Testis (tissue), 2 donors: ENCODE measurements at regions not wholly inside any gene's neighbourhood (a gene's known extent, or its start where the extent isn't known, plus 50 kb on each side); places are given as distances from the start of the nearest gene placed in this dataset.

ENCODE experiments used
- DNase-seq: peaks from one replicate; pipeline ENCODE4 v3.0.0-alpha.2; 2019
- H3K27ac ChIP-seq, 2 donors: fragments of 200-600 bp; sonication (generic); one replicate each; pipeline ENCODE4 v1.5.1; 2019
- H3K27me3 ChIP-seq: fragments of 200-600 bp; sonication (generic); one replicate; pipeline ENCODE4 v1.5.1; 2019
- H3K36me3 ChIP-seq: fragments of 200-600 bp; sonication (generic); one replicate; pipeline ENCODE4 v1.5.1; 2017; ENCODE audit warnings: low read depth; ENCODE audit errors: missing control alignments
- H3K4me1 ChIP-seq: fragments of 200-600 bp; sonication (generic); one replicate; pipeline ENCODE4 v1.5.1; 2019
- H3K4me3 ChIP-seq, 2 donors: fragments of 200-600 bp; sonication (generic); one replicate each; pipeline ENCODE4 v1.5.1; 2017 to 2019
- H3K9me3 ChIP-seq: fragments of 200-600 bp; sonication (generic); one replicate; pipeline ENCODE4 v1.5.1; 2017
- POLR2A ChIP-seq: fragments of 450-650 bp; IDR thresholded peaks from one replicate; pipeline ENCODE4 v1.6.1; 2017; ENCODE audit warnings: antibody characterized with exemption, mild to moderate bottlenecking, moderate library complexity
- WGBS, 2 donors: methylation state at CpG; one replicate each; pipeline ENCODE4 v1.1.5; 2018; 5-methylcytosine and 5-hydroxymethylcytosine counted together
- intact Hi-C: fragments of 100-400 bp; cut with DNase I; formaldehyde crosslinking; loops from one replicate; pipeline ENCODE4 v1.15.1; 2023; ENCODE audit warnings: low total_unique reads
- TF ChIP-seq, protein P1 (sequence below), 3 experiments: fragments of 450-650 bp in 2 of 3; fragments of 200-600 bp in 1 of 3; sonication (generic) in 1 of 3; IDR thresholded peaks; one replicate each; pipeline ENCODE4 v1.5.1; 2016 to 2019; ENCODE audit warnings: antibody characterized with exemption in 3 of 3, mild to moderate bottlenecking in 2 of 3, moderate library complexity in 1 of 3

DNA sequence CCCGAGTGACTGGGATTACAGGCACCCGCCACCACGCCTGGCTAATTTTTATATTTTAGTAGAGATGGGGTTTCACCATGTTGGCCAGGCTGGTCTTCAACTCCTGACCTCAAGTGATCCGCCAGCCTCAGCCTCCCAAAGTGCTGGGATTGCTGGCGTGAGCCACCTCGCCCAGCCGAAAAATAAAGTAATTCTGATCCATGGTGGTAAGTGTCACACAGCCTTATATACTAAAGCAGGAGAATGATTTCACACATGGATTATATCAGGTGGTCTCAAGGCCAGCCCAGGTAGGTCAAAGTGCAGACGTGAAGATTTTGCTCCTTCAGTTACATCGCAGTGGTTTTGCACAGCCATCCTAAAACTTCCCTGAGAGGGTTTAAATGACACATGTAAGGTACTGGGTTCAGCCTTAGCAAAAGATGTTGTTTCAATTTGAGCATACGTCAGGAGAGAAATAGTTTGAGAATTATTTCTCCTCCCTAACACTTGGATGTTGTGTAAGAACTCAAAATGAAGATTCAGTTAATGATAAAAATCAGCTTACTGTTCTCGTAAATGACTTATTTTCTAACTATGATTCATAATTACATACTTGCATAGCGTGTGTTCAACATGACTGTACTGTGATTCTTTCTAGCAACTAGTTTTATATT is 93.0 kb upstream of the SLC39A10 start:
- Histone ChIP-seq H3K27me3 (no peaks in the 10 kb centered on the region), H3K36me3 (no peaks in the 10 kb centered on the region), H3K4me1 (no peaks in the 10 kb centered on the region), H3K9me3 (no peaks in the 10 kb centered on the region), H3K4me3 (no peak overlapping the region), H3K27ac (no peak overlapping the region)
- TF ChIP-seq, protein P1, sequence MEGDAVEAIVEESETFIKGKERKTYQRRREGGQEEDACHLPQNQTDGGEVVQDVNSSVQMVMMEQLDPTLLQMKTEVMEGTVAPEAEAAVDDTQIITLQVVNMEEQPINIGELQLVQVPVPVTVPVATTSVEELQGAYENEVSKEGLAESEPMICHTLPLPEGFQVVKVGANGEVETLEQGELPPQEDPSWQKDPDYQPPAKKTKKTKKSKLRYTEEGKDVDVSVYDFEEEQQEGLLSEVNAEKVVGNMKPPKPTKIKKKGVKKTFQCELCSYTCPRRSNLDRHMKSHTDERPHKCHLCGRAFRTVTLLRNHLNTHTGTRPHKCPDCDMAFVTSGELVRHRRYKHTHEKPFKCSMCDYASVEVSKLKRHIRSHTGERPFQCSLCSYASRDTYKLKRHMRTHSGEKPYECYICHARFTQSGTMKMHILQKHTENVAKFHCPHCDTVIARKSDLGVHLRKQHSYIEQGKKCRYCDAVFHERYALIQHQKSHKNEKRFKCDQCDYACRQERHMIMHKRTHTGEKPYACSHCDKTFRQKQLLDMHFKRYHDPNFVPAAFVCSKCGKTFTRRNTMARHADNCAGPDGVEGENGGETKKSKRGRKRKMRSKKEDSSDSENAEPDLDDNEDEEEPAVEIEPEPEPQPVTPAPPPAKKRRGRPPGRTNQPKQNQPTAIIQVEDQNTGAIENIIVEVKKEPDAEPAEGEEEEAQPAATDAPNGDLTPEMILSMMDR (IDR thresholded peaks at IDR 0.05), result no peak
- no peak for TF ChIP-seq POLR2A
- intact Hi-C loops, result no loop called here
- DNase-seq, result no peak
- WGBS, 2 donors, result 74 to 79% methylated on average over 12 of the region's 12 CpGs

DNA sequence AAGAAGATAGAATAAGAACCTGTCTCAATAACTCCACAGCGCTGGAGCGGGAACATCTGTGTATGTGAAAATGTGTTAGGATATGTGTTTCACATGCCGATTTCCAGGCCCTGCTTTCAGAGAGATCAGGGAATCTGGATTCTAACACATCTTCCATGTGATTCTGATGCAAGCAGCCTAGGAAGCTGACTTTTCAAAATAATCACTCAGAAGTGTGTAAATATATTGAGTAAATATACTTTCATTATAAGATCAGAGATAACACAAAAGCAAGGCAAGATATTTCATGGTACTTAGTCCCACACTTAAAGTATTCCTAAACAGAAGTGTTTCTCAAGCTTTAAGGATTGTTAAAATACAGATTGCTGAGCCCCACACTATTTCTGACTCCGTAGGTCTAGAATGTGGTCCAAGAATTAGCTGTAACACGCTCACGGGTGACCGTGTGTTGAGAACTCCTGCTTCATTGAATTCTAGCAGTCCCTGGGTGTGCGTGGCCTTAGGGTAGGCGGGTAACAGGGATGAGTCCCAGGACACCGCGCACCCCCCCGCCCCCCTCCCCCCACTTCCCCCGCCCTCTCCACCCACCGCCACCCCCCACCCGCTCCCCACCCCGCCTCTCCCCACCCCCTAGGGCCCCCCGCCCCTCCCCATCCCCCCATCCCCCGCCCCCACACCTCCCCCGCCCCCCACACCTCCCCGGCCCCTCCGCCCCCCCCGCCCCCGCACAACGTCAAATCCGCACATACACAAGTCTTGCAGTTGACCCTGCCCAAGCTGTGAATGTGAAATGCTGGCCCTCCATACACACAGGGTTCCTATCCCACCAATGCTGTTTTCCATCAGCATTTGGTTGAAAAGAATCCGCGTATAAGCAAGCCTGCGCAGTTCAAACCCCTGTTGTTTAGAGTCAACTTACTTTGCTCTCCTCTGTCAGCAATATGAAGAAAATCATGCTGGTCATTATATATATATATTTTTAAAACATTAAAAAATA is 94.2 kb upstream of the SLC39A10 start:
- Histone ChIP-seq H3K4me3 (no peak overlapping the region), H3K36me3 (no peaks in the 10 kb centered on the region), H3K27me3 (no peaks in the 10 kb centered on the region), H3K4me1 (no peaks in the 10 kb centered on the region), H3K9me3 (no peaks in the 10 kb centered on the region), H3K27ac (no peak overlapping the region)
- intact Hi-C loops, result no loop called here
- DNase-seq, result no peak
- WGBS, 2 donors, result 51 to 56% methylated on average over 11 to 25 of the region's 28 CpGs
- TF ChIP-seq, protein P1 (IDR thresholded peaks at IDR 0.05), result no peak

DNA sequence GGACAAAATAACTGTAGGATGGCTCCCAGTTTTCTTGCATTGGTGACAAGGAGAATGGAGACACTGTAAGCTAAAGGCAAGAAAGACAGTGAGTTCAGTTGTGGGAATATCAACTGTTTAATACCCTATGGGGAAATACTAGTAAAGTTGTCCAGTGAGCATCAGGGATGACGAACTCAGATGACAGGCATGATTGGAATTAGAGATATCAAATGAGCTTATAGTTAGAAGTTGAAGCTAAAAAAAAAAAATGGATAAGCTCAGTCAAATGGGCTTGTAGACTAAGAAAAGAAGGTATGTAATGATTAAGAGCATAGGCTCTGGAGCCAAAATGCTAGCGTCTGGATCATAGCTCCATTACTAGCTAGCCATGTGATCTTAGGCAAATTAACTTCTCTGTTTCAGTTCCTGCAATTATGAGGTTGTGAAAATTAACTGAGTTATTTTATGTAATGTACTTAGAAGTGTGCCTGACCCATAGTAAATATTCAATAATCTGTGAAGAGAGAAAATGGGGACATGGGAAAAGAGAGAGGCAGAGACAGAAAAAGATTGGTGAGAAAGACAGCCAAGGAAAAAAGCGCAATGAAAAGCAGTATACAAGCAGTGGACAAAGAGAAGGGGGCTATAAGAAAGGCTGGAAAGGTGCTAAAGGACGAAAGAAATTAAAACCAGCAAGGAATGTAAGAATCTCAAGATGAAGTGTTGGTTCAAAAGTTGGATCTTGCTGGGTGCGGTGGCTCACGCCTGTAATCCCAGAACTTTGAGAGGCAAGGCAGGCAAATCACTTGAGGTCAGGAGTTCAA is 95.7 kb upstream of the SLC39A10 start:
- DNase-seq, result no peak
- 86 to 90% methylated on average over 6 of the region's 6 CpGs for WGBS, 2 donors
- Histone ChIP-seq H3K27ac (no peak overlapping the region), H3K4me3 (no peak overlapping the region), H3K27me3 (no peaks in the 10 kb centered on the region), H3K36me3 (no peaks in the 10 kb centered on the region), H3K9me3 (no peaks in the 10 kb centered on the region), H3K4me1 (no peaks in the 10 kb centered on the region)
- no peak for TF ChIP-seq POLR2A
- TF ChIP-seq, protein P1 (IDR thresholded peaks at IDR 0.05), result no peak
- intact Hi-C loops, result no loop called here

DNA sequence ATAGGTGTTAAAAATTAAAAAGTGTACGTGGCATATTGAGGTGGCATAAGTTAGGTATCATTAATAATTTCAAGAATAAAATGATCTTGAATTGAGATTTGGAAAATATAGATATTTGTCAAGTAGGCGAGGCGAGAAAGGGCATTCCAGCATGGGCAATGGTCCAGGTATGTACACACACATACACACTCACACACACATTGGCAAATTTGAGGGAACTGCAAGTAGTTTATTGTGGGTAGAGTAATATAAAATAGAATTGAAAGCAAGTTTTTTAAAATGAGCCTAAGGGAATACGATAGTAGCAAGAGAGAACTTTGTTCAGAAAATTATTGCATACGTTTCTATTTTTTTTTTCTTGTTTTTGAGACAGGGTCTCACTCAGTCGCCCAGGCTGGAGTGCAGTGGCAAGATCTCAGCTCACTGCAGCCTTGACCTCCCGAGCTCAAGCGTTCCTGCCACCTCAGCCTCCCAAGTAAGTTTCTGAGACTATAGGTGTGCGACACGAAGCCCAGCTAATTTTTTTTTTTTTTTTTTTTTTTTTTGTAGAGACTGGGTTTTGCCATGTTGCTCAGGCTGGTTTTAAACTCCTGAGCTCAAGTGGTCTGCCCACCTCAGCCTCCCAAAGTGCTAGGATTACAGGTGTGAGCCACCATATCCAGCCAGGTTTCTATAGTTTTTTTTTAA is 96.7 kb upstream of the SLC39A10 start:
- Histone ChIP-seq H3K9me3 (no peaks in the 10 kb centered on the region), H3K36me3 (no peaks in the 10 kb centered on the region), H3K27me3 (no peaks in the 10 kb centered on the region), H3K27ac (no peak overlapping the region), H3K4me1 (no peaks in the 10 kb centered on the region), H3K4me3 (no peak overlapping the region)
- 77 to 83% methylated on average over 10 of the region's 10 CpGs for WGBS, 2 donors
- intact Hi-C loops, result no loop called here
- TF ChIP-seq, protein P1 (IDR thresholded peaks at IDR 0.05), result no peak
- no peak for TF ChIP-seq POLR2A
- no peak for DNase-seq
